Right lobe of liver (tissue), 6 donors: ENCODE measurements at regions not wholly inside any gene's neighbourhood (a gene's known extent, or its start where the extent isn't known, plus 50 kb on each side); places are given as distances from the start of the nearest gene placed in this dataset.

Experiments
- ATAC-seq, 4 donors: fragments of 200-7000 bp; cut with Tn5 transposase; one replicate each; pipeline ENCODE4 v1.9.1; 2020; ENCODE audit warnings: mild to moderate bottlenecking in 4 of 4, moderate library complexity in 4 of 4
- DNase-seq, 3 donors: peaks; one replicate each; pipeline ENCODE4 v3.0.0-alpha.2; 2020
- H3K27ac ChIP-seq, 3 donors: fragments of 200-600 bp; one replicate each; pipeline ENCODE4 v1.8.0; 2022
- H3K27me3 ChIP-seq, 2 donors: fragments of 200-600 bp; one replicate each; pipeline ENCODE4 v1.8.0; 2022
- H3K36me3 ChIP-seq, 4 donors: fragments of 200-600 bp; sonication (generic) in 1 of 4; one replicate each; pipeline versions ENCODE4 v1.5.1 to v1.8.0; 2017 to 2022; ENCODE audit warnings: control low read depth in 1 of 4
- H3K4me1 ChIP-seq, 4 donors: fragments of 200-600 bp; sonication (generic) in 1 of 4; one replicate each; pipeline versions ENCODE4 v1.5.1 to v1.8.0; 2017 to 2022; ENCODE audit warnings: control low read depth in 1 of 4
- H3K4me3 ChIP-seq, 3 donors: fragments of 200-600 bp; one replicate each; pipeline ENCODE4 v1.8.0; 2022
- H3K9me3 ChIP-seq, 4 donors: fragments of 200-600 bp; sonication (generic) in 1 of 4; one replicate each; pipeline versions ENCODE4 v1.5.1 to v1.8.0; 2017 to 2022; ENCODE audit warnings: control low read depth in 1 of 4
- POLR2A ChIP-seq: fragments of 450-650 bp; IDR thresholded peaks from one replicate; pipeline ENCODE4 v1.6.1; 2017; ENCODE audit warnings: antibody characterized with exemption, mild to moderate bottlenecking
- WGBS: methylation state at CpG from one replicate; pipeline ENCODE4 v1.1.6; 2018; ENCODE audit warnings: low coverage, low lambda C conversion rate; ENCODE audit not compliant: insufficient coverage; ENCODE audit errors: missing lambda C conversion rate; 5-methylcytosine and 5-hydroxymethylcytosine counted together
- intact Hi-C, 2 donors: fragments of 100-400 bp; cut with DNase I; formaldehyde crosslinking; loops; one replicate each; pipeline versions ENCODE4 v1.11.2 to v1.14.1; 2022
- TF ChIP-seq, protein P1 (sequence below), 4 donors: fragments of 200-600 bp in 3 of 4; fragments of 450-650 bp in 1 of 4; IDR thresholded peaks; one replicate each; pipeline versions ENCODE4 v1.5.1 to v1.8.0; 2016 to 2022; ENCODE audit warnings: antibody characterized with exemption in 4 of 4, mild to moderate bottlenecking in 2 of 4
- donor health status: DM: no; HTN: yes; CAD: no.
- donor health status: DM: no; HTN: no; CAD: no.
- donor health status: DM: no; HTN: no; CAD: no.
- donor health status: DM: no; HTN: yes; CAD: no.
- donor health status: DM: no; HTN: yes; CAD: no.

DNA sequence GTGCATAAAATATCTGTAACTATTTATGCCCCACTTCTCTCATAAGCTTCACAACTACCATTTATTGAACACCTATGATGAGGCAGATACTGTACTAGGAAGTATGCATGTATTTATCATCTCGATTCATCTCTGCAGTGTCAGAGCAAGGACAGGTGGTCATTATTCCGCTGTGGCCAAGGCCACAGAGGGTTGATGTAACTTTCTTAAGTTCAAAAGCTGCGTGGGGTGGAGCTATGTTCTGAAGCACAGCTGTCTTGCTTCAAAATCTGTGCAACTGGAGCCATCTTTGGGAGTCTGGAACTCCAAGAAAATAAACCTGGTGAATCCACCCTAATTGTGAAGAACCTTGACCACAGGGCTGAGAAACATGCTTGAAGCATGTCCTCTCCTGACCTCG, 60.2 kb upstream of the HMGXB4 start:
- H3K4me3 ChIP-seq, result no peak overlapping the region
- intact Hi-C loops, result no loop called here
- H3K27me3 ChIP-seq, result no peaks in the 10 kb centered on the region
- 59% methylated on average over 3 of the region's 4 CpGs for WGBS
- H3K4me1 ChIP-seq, result no peaks in the 10 kb centered on the region
- H3K27ac ChIP-seq, result no peak overlapping the region
- no peaks in the 10 kb centered on the region for H3K9me3 ChIP-seq
- ATAC-seq (no peak), DNase-seq (no peak)
- no peaks in the 10 kb centered on the region for H3K36me3 ChIP-seq
- TF ChIP-seq, protein P1, sequence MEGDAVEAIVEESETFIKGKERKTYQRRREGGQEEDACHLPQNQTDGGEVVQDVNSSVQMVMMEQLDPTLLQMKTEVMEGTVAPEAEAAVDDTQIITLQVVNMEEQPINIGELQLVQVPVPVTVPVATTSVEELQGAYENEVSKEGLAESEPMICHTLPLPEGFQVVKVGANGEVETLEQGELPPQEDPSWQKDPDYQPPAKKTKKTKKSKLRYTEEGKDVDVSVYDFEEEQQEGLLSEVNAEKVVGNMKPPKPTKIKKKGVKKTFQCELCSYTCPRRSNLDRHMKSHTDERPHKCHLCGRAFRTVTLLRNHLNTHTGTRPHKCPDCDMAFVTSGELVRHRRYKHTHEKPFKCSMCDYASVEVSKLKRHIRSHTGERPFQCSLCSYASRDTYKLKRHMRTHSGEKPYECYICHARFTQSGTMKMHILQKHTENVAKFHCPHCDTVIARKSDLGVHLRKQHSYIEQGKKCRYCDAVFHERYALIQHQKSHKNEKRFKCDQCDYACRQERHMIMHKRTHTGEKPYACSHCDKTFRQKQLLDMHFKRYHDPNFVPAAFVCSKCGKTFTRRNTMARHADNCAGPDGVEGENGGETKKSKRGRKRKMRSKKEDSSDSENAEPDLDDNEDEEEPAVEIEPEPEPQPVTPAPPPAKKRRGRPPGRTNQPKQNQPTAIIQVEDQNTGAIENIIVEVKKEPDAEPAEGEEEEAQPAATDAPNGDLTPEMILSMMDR (IDR thresholded peaks at IDR 0.05), result no peak
- no peak for TF ChIP-seq POLR2A

DNA sequence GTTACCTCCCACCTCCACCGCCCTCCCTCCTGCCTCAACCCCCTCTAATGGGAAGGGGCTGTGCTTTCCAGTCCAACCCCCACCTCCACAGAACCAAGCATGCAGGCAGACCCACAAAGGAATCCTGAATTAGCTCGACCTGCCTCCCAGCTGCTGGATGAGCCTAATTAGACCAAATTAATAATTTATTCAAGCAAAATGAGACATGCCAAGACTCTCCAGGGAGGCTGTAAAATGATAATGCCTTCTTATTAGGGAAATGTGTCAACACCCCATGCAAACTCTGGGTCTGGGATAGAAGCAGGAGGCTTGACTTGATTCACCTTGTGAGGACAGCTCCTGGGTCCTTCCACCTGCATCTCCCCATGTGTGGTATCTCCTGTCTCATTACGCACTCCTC, 59.4 kb upstream of the HMGXB4 start:
- Histone ChIP-seq H3K27ac (no peak overlapping the region), H3K9me3 (no peaks in the 10 kb centered on the region), H3K4me3 (no peak overlapping the region), H3K36me3 (no peaks in the 10 kb centered on the region), H3K27me3 (no peaks in the 10 kb centered on the region), H3K4me1 (no peaks in the 10 kb centered on the region)
- intact Hi-C loops, result no loop called here
- no peak for TF ChIP-seq POLR2A
- TF ChIP-seq, protein P1 (IDR thresholded peaks at IDR 0.05), result no peak
- 33% methylated on average over 2 of the region's 3 CpGs for WGBS
- ATAC-seq, result no peak
- DNase-seq, result no peak

- intact Hi-C loops, result no loop called here
- H3K9me3 ChIP-seq, result no peaks in the 10 kb centered on the region
Observed at GRCh38 chr22:35198738-35199137, 58.6 kb upstream of the HMGXB4 start.

DNA sequence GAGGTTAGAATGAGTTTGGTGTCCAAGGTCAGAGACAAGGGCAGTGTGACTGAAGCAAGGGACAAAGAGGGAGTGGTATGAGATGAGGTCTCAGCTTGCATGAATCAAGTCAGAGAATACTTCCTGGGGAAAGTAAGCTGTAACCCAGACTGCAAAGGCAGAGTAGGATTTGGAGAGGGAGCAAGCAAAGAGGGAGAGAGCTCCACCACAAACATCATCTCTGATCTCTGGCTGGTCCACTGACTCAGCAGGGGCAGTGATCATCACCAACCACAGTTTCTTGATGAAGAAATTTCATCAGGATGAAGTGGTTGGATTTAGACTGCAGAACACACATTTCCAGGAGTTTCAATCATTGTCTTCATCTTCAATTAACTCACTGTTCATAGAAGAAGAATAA, 54.9 kb upstream of the HMGXB4 start:
- H3K27me3 ChIP-seq, result no peaks in the 10 kb centered on the region
- no peak for DNase-seq
- H3K9me3 ChIP-seq, result no peaks in the 10 kb centered on the region
- H3K4me1 ChIP-seq, result no peaks in the 10 kb centered on the region
- no peak for ATAC-seq
- no peak overlapping the region for H3K27ac ChIP-seq
- no peak for TF ChIP-seq POLR2A
- TF ChIP-seq, protein P1 (IDR thresholded peaks at IDR 0.05), result no peak
- no peak overlapping the region for H3K4me3 ChIP-seq
- intact Hi-C loops, result no loop called here
- H3K36me3 ChIP-seq, result no peaks in the 10 kb centered on the region

More at GRCh38 chr22:35198738-35199137, 58.6 kb upstream of the HMGXB4 start:
- WGBS, result 48% methylated on average over 4 of the region's 4 CpGs
- Histone ChIP-seq H3K4me1 (no peaks in the 10 kb centered on the region), H3K4me3 (no peak overlapping the region), H3K27ac (no peak overlapping the region), H3K36me3 (no peaks in the 10 kb centered on the region), H3K27me3 (no peaks in the 10 kb centered on the region)
- ATAC-seq (no peak), DNase-seq (no peak)
- TF ChIP-seq, protein P1 (IDR thresholded peaks at IDR 0.05), result no peak
- no peak for TF ChIP-seq POLR2A

DNA sequence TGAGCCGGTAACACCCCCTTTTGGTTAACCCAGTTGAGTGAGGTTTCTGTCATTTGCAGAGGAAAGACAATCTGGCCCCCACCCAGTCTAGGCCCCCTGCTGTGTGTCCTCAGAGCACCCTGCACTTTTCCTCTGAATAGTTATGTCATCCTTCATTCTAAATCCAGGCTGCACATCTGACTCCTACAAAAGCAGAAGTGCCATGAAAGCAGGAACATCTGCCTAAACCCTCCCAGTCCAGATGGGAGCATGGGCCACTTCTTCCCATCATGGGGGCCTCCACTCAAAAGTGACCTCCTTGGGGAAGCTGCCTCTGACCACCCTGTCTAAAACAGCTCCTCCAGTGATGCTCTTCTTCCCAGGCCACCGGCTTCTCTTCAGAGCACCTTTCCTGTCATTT, 53.7 kb upstream of the HMGXB4 start:
- WGBS, result 73% methylated on average over 1 of the region's 2 CpGs
- intact Hi-C loops, result no loop called here
- H3K27ac ChIP-seq, result no peak overlapping the region
- ATAC-seq (no peak), DNase-seq (no peak)
- TF ChIP-seq, protein P1 (IDR thresholded peaks at IDR 0.05), result no peak
- TF ChIP-seq POLR2A, result no peak
- H3K27me3 ChIP-seq, result no peaks in the 10 kb centered on the region
- no peak overlapping the region for H3K4me3 ChIP-seq
- no peaks in the 10 kb centered on the region for H3K36me3 ChIP-seq
- H3K4me1 ChIP-seq, result no peaks in the 10 kb centered on the region
- H3K9me3 ChIP-seq, result no peaks in the 10 kb centered on the region
